Muscle of leg (tissue), 3 donors: ENCODE measurements at regions not wholly inside any gene's neighbourhood (a gene's known extent, or its start where the extent isn't known, plus 50 kb on each side); places are given as distances from the start of the nearest gene placed in this dataset.

Experiments
- DNase-seq: peaks from one replicate; pipeline ENCODE4 v3.0.0; 2013
- H3K27ac ChIP-seq: one replicate; pipeline ENCODE4 v1.5.1; 2013; ENCODE audit warnings: mild to moderate bottlenecking, low read length, control low read depth
- H3K27me3 ChIP-seq: one replicate; pipeline ENCODE4 v1.6.1; 2013; ENCODE audit warnings: low read length; ENCODE audit not compliant: control insufficient read depth, insufficient read depth
- H3K36me3 ChIP-seq: one replicate; pipeline ENCODE4 v1.6.1; 2013; ENCODE audit warnings: low read length; ENCODE audit not compliant: control insufficient read depth, insufficient read depth
- H3K4me1 ChIP-seq: one replicate; pipeline ENCODE4 v1.6.1; 2013; ENCODE audit warnings: low read length; ENCODE audit not compliant: control insufficient read depth, insufficient read depth
- H3K4me3 ChIP-seq: one replicate; pipeline ENCODE4 v1.5.1; 2013; ENCODE audit warnings: low read length, control low read depth
- H3K9me3 ChIP-seq: replicated peaks from 2 replicates; pipeline ENCODE4 v1.6.1; 2013; ENCODE audit warnings: low read depth, low read length; ENCODE audit not compliant: control insufficient read depth
- WGBS: methylation state at CpG from one replicate; pipeline ENCODE4 v1.1.5; 2013; ENCODE audit warnings: missing lambda C conversion rate; ENCODE audit not compliant: insufficient coverage; 5-methylcytosine and 5-hydroxymethylcytosine counted together

- Histone ChIP-seq H3K4me3 (no peak overlapping the region), H3K27me3 (no peaks in the 10 kb centered on the region), H3K36me3 (no peaks in the 10 kb centered on the region), H3K4me1 (no peaks in the 10 kb centered on the region), H3K9me3 (no peaks in the 10 kb centered on the region), H3K27ac (no peak overlapping the region)
- no peak for DNase-seq
- 60% methylated on average over 2 of the region's 4 CpGs for WGBS
Measured at GRCh38 chr20:56143759-56144158, 104.8 kb upstream of the MC3R start.

GRCh38 chr20:56151834-56152233 lies 96.7 kb upstream of the MC3R start:
- H3K4me3 ChIP-seq, result no peak overlapping the region
- H3K36me3 ChIP-seq, result no peaks in the 10 kb centered on the region
- no peak for DNase-seq
- H3K27me3 ChIP-seq, result no peaks in the 10 kb centered on the region
- H3K9me3 ChIP-seq, result no peaks in the 10 kb centered on the region
- no peak overlapping the region for H3K27ac ChIP-seq
- H3K4me1 ChIP-seq, result no peaks in the 10 kb centered on the region
- 34% methylated on average over 3 of the region's 3 CpGs for WGBS

- no peaks in the 10 kb centered on the region for H3K27me3 ChIP-seq
- no peak overlapping the region for H3K27ac ChIP-seq
- WGBS, result 70% methylated on average over 2 of the region's 5 CpGs
- DNase-seq, result no peak
- no peaks in the 10 kb centered on the region for H3K9me3 ChIP-seq
- no peaks in the 10 kb centered on the region for H3K36me3 ChIP-seq
- no peaks in the 10 kb centered on the region for H3K4me1 ChIP-seq
- no peak overlapping the region for H3K4me3 ChIP-seq
Measured at GRCh38 chr20:56153926-56154325, 94.6 kb upstream of the MC3R start.

- no peaks in the 10 kb centered on the region for H3K36me3 ChIP-seq
- H3K27me3 ChIP-seq, result no peaks in the 10 kb centered on the region
- no peak overlapping the region for H3K27ac ChIP-seq
- DNase-seq, result no peak
- 84% methylated on average over 5 of the region's 5 CpGs for WGBS
- H3K4me1 ChIP-seq, result no peaks in the 10 kb centered on the region
- H3K4me3 ChIP-seq, result no peak overlapping the region
- no peaks in the 10 kb centered on the region for H3K9me3 ChIP-seq
Measured at GRCh38 chr20:56155625-56156024, 92.9 kb upstream of the MC3R start.

GRCh38 chr20:56157530-56158203 lies 90.9 kb upstream of the MC3R start:
- no peaks in the 10 kb centered on the region for H3K9me3 ChIP-seq
- H3K36me3 ChIP-seq, result no peaks in the 10 kb centered on the region
- no peaks in the 10 kb centered on the region for H3K4me1 ChIP-seq
- no peaks in the 10 kb centered on the region for H3K27me3 ChIP-seq
- no peak overlapping the region for H3K27ac ChIP-seq
- WGBS, result 77% methylated on average over 7 of the region's 12 CpGs
- no peak overlapping the region for H3K4me3 ChIP-seq
- no peak for DNase-seq

GRCh38 chr20:56158489-56158888 lies 90.0 kb upstream of the MC3R start:
- no peaks in the 10 kb centered on the region for H3K4me1 ChIP-seq
- DNase-seq, result peak; percentile 11
- 20% methylated on average over 1 of the region's 1 CpG for WGBS
- no peaks in the 10 kb centered on the region for H3K9me3 ChIP-seq
- no peak overlapping the region for H3K4me3 ChIP-seq
- no peak overlapping the region for H3K27ac ChIP-seq
- no peaks in the 10 kb centered on the region for H3K36me3 ChIP-seq
- no peaks in the 10 kb centered on the region for H3K27me3 ChIP-seq

GRCh38 chr20:56160956-56161355 lies 87.6 kb upstream of the MC3R start:
- no peaks in the 10 kb centered on the region for H3K36me3 ChIP-seq
- no peaks in the 10 kb centered on the region for H3K27me3 ChIP-seq
- no peaks in the 10 kb centered on the region for H3K4me1 ChIP-seq
- no peak overlapping the region for H3K4me3 ChIP-seq
- no peak for DNase-seq
- H3K9me3 ChIP-seq, result no peaks in the 10 kb centered on the region
- no peak overlapping the region for H3K27ac ChIP-seq
- 30% methylated on average over 5 of the region's 6 CpGs for WGBS

- H3K27me3 ChIP-seq, result no peaks in the 10 kb centered on the region
- H3K4me3 ChIP-seq, result no peak overlapping the region
- H3K4me1 ChIP-seq, result no peaks in the 10 kb centered on the region
- DNase-seq, result no peak
- no peaks in the 10 kb centered on the region for H3K36me3 ChIP-seq
- 38% methylated on average over 1 of the region's 6 CpGs for WGBS
- H3K27ac ChIP-seq, result no peak overlapping the region
- no peaks in the 10 kb centered on the region for H3K9me3 ChIP-seq
Measured at GRCh38 chr20:56163806-56164205, 84.7 kb upstream of the MC3R start.

GRCh38 chr20:56166781-56167465 lies 81.6 kb upstream of the MC3R start:
- no peak for DNase-seq
- 91% methylated on average over 12 of the region's 15 CpGs for WGBS
- H3K27ac ChIP-seq, result no peak overlapping the region
- no peak overlapping the region for H3K4me3 ChIP-seq
- H3K36me3 ChIP-seq, result no peaks in the 10 kb centered on the region
- H3K9me3 ChIP-seq, result no peaks in the 10 kb centered on the region
- H3K4me1 ChIP-seq, result no peaks in the 10 kb centered on the region
- H3K27me3 ChIP-seq, result no peaks in the 10 kb centered on the region

- Histone ChIP-seq H3K36me3 (no peaks in the 10 kb centered on the region), H3K9me3 (no peaks in the 10 kb centered on the region), H3K4me3 (no peak overlapping the region), H3K27ac (no peak overlapping the region), H3K4me1 (no peaks in the 10 kb centered on the region), H3K27me3 (no peaks in the 10 kb centered on the region)
- peak; percentile 25 for DNase-seq
- WGBS, result 69% methylated on average over 5 of the region's 6 CpGs
Measured at GRCh38 chr20:56171087-56172012, 77.2 kb upstream of the MC3R start.
